Suppressor macrophage (primary cell): ENCODE measurements at regions not wholly inside any gene's neighbourhood (a gene's known extent, or its start where the extent isn't known, plus 50 kb on each side); places are given as distances from the start of the nearest gene placed in this dataset.

Experiments used
- DNase-seq, 4 experiments: peaks; one replicate each; pipeline ENCODE4 v3.0.0-alpha.2; 2020 to 2022

DNA sequence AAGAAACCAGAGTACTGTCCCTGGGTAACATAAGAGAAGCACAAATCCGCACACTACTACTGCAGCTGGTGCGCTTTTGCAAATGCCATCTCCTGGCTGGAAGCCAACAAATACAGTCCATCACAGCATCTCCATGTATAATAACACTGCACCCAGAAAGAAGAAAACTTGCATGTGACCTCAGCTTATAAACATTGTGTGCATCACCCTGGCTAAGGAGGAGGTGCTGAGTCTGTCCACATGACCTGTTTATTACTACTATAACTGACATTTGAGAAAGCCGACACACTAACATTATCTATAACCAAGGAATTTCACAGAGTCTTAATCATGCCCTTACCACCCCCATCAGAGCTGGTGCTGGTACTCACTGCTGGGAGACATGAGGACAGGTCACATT lies 516.8 kb downstream of the CFAP47 start:
- no peak for DNase-seq

DNA sequence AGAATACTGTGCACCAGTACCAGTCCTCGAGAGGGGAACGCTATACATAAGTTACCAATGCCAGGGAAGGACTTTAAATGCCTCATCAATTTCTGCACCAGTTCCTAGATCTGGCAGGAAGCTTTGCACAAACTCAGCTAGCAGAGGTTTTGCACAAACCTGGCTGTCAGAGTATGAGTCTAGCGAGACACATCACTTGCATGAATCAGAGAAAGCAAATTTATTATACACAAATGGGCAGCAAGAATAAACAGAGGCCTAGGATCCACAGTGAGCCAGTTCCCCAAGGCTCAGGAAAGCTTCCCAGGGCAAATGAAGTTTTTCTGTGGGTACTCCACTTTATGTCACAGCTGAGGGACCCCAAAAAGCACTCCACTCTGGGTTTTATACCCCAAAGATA lies 523.5 kb downstream of the CFAP47 start:
- DNase-seq: no peak

DNA sequence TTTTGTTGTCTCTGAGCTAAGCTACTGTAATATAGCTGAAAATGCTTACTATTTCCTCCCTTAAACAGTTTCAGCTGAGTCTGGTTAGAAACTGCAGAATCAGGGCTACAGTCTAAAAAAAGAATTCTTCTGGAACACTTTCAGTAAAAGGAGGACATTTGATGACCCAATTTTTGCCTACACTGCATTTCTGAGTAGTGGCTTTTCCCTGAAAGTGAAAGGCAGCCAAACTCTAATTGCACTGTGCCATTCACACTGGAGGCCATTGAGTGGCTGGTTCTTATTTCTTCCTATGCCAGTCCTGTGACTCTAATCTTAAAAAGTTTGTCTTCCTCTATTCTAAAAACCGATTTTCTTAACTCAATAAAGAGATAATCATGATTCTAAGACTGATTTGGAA lies 526.0 kb downstream of the CFAP47 start:
- no peak for DNase-seq

DNA sequence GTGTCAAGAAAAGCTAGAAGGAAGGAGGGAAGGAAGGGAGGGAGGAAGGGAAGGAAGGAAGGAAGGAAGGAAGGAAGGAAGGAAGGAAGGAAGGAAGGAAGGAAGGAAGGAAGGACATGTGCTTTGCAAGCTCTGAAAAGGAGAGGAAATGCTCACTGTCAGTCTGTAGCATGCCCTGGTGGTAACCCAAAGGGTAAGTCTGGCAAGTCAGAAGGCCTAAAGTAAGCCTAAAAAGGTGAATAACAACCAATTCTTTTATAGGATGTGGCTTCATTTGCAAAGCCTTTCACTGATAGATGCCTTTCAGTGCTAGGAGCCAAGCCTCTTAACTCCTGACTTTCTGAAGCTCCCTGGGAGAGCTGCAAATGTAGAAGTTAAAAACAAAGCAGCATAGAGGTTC lies 542.6 kb downstream of the CFAP47 start:
- DNase-seq: no peak

DNA sequence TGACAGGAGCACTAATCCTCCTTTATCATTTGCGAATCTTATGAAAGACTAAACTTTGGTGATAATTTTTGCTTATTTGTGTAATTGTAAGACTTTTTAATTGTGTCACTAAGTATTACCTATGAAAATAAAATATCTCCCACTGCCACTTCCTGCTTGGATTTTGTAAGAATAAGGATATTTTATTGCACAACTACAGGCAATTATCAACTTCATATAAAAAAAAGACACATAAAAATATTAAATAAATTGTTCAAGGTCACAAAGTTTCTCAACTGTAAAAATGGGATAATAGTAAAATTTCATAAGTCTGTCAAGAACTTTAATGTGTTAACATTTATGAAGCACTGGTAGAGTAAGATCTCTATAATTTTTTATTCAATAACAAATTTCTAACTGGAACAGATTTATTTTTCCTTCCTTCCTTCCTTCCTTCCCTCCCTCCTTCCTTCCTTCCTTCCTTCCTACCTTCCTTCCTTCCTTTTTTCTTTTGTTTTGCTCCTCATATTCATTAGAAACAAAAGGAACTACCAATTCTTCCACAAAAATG lies 527.6 kb upstream of the FAM47C start:
- DNase-seq: no peak

DNA sequence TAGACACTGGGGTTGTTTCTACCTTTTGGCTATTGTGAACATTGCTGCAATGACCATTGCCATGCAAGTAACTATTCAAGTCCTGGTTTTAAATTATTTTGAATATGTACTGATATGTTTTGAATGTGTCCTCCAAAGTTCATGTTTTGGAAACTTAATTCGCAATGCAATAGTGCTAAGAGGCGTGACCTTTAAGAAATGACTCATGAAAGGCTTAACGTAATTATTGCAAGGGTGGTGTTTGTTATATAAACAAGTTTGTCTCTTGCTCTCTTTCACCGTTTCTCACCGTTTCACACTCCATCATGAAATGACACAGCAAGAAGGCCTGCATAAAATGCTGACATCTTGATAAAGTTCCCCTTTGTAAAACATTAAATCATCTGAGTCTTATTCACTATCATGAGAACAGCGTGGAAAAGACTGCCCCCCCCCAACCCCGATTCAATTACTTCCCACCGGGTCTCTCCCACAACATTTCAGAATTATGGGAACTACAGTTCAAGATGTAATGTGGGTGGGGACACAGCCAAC lies 506.9 kb upstream of the FAM47C start:
- no peak for DNase-seq

DNA sequence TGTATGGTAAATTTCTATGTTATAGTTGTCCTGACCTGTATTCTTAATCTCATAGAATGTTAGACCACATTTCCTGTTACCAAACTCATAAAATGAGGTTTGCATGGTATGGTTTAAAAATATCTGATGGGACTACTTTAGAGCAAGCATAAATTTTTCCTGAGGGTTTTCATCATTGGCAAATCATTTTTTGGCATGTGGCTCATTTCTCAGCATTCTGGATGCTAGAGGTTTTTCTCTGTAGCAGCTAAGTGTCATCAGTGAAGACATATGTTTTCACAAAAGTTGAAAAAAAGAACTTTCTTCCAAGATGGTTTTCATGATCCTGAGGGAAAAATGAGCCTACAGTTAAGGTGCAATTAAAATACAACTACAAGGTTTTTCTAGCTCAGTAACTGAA lies 503.5 kb upstream of the FAM47C start:
- no peak for DNase-seq

DNA sequence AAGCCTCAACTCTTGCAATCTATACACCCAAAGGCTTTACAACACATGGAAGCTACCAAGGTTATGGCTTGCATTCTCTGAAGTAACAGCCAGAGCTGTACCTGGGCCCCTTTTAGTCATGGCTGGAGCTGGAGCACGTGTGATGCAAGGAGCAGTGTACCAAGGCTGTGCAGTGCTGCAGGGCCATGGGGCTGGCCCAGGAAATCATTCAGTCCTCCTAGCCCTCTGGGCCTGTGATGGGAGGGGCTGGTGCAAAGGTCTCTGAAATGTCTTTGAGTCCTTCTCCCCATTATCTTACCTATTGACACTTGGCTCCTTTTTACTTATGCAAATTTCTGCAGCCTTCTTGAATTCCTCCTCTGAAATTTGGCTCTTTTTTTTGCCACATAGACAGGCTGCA lies 500.1 kb upstream of the FAM47C start:
- DNase-seq: no peak

DNA sequence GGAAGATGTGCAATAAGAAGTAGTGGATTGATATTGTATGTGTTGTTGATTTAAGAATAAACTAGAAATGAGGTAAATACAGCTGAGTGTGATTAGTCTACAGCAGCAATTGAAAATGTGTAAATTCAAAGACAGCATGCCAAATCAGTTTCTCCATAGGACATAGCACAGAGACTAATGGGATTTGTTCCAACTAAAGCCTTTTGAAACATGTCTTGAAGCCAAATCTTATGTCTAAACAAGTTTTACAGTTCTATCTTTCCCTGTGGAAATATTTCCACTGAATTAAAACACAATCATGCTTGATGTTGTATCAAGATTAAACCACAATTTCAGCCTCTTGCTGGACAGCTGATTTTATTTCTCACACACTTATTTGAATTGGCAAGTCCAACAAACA lies 497.4 kb upstream of the FAM47C start:
- DNase-seq: no peak

DNA sequence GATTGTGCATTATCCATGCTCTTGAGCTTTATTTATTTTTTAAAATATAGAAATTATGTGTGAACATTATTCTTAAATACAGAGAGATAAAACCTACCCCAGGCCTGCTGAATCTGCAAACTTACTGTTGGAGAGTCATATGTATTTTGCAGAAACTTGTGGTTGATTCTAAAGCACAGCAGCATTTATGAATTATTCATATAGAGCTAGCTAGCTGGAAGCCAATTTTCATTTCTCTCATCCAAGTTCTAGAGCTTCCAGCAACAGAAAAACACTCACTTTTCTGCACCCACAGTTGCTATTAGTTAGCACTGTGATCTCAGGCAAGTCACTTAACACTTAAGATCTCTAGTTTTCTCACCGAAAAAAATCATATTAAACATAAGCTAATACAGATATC lies 479.5 kb upstream of the FAM47C start:
- DNase-seq: no peak

DNA sequence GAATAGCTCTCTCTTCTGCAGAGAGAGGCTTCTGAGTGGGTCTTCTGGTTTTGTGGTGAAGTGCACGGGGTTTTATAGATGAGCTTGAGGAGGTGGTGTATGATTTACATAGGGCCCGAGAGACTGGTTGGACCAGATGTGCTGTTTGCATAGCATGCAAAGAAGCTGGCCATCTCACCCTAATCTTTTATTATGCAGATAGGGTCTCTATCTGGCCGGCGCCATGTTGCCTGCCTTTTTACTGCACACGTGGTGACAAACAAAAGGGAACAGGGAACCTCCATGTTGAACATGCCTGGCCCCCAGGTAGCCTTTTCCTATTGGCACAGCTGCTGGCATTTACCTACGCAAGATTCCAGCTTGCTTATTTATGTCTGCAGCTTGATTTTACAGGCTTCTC lies 473.3 kb upstream of the FAM47C start:
- no peak for DNase-seq

DNA sequence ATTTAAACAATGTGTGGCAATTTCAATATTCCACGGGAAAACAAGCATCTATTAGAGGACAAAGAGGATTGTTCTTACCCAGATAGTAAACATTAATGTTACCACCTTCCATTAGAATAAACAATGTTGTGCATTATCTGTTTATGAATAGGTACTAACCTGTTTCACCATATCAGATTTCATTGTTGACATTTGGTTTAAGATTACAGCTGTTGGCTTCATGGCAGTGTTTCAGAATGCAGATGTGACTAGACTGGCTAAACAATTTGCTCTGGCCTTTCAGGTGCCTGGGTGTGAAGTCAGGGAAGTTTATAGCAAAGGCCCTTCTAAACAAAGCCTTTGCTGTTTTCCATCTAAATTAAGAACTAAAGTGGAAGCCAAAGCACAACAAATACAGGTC lies 464.7 kb upstream of the FAM47C start:
- DNase-seq: no peak

DNA sequence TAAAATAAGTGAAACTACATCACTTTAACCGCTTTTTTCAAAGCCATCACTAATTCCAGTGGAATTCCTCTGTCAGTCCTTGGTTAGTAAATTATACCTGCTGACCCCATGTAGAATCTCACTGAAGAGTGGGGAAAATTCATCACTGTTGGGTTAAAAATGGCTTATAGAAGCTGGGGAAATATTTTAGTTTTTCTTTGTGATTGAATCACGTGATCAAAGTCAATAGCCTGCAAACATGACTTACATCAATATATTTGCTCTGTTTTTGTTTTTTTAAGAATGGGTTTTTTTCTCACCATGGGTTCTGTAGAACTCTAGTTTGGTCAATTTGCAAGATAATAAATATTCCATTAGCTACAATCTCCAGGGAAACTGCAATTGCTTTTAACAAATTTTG lies 445.2 kb upstream of the FAM47C start:
- no peak for DNase-seq

DNA sequence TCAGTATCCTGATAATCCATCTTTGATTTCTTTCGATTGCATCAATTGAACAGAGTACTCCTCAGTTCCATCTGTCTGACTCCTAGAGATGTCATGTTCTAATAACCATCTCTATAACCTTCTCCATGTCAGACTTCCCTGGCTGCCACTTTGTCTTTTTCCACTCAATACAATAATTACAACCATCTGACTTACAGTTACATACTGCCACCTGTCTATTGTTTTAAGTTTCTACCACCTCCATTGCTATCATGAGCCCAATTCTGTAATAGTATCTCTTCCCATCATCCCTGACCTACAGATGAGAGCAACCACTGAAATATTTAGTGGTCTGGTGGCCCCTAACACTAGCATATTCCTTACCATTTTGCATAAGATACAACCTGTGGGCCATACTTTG lies 439.2 kb upstream of the FAM47C start:
- no peak for DNase-seq

DNA sequence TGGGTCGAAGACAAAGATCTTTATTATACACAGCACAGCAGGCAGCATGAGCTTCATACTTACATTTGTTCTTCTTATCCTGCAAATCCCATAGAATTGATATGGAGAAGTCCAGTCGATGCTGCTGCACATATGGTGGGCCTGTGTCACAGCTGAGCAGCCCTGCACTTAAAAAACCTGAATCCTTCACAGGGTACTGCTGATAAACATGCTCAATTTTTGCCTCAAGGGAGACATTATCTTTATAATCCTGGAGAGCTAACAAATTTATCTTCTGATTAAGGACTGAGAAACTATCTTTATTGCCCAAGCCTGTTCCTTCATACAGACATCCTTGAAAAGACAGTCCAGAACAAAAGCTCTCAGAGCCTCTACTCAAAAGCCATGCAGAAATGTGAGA lies 434.4 kb upstream of the FAM47C start:
- DNase-seq: no peak

DNA sequence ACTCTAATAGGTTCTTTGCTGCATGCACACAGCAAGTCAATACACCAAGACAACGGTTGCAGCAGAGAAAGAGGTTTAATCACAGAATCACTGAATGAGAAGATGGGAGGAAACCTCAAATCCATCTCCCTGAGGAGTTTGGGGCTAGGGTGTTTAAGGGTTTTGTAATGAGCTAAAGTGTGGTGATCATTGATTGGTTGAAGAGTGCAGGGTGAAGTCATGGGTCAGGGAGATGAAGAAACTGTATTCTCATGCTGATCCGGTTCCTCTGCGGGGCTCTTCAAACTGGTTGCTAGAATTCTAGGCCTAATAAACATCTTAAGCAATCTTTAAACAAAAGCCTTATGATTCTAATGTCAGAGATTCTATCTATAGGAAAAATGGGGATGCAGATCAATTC lies 432.5 kb upstream of the FAM47C start:
- no peak for DNase-seq

DNA sequence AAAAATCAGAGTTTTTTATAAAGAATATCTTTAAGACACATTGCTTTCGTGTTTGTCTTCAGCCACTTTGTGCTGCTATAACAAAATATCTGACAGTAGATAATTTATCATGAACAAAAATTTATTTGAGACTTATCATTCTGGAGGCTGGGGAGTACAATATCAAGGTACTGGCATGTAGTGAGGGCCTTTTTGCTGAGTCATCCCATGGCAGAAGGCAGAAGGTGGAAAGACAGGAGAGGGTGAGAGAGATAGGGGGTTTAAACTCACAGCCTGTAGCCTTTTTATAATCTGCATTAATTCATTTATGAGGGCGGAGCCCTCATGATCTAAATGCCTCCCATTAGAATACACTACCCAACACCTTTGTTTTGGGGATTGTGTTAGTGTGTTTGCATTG lies 431.2 kb upstream of the FAM47C start:
- DNase-seq: no peak

DNA sequence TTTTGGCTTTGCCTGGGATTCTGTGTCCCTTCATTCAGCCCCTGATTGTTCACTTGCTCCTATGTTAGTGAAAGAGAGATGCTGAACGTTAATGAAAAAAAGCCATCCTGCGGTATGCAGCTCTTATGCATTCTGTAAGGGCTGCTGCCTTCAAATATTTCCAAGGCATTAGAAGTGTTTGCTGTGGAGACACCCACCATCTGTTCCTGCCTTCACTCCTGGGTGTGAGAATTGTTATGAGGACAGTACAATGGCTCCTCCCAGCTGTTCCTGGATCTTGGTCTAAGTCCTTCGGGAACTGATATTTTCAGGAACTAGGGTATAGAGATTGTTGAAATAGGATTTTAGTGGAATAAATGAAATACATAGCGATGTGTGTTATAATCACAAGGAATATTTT lies 427.1 kb upstream of the FAM47C start:
- no peak for DNase-seq

DNA sequence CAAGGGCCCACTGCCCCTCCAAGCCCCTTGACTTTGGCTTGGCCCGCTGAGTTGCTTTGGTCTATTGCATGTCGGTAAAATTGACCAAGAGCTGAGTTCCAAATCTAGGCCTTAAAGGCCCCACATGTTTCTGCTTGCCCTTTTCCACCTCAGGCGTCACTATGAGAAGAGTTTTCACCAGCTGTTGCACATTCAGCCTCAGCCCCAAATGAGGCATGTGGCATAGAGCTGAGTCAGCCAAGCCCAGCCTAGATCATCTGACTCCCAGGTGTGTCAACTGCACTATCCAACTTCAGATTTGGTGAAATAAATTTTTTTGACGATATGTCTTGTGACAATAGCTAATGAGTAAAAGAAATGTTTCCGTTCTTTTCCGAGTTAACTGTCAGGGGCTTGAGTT lies 424.5 kb upstream of the FAM47C start:
- DNase-seq: no peak

DNA sequence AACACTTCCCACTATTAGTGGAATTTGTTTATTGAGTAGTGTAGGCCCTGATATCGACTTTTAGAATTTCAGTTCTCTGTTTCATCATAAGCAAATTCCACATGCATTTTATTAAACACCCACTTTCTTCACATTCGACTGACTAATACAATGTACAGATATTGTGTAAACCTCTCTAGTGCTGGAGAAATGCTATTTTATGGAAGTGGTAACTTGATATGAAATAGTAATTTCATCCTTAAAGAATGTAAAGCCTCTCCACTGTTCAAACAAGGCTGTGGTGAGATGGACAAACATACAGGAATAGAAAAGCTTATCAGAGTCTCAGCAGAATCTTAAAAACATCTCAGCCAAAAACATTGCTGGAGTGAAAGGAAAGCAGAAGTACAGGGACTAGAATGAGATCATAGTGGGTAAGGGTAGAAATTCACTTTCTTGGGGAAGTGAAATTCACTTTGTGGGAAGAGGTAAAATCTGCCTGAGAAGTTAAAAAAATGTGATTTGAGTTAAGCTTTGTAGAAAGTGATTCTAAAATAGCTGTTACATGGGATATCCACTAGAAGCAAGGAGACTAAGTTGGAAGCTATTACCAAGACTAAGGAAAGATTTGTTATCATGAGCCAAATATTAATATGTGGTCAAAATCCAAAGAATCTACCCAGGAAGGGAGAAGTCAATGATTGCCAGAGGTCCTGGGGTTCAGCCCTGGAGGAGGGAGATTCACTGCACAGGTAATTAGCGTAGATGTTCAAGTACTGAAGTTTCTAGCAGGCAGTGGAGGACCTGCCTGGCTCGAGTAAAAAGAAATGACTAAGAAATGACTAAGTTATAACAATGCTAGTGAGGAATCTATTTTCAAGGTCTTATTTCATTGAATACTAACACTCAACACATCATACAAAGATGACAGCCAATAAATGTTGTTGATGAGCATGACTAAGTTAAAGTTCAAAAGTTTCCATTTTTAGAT lies 398.3 kb upstream of the FAM47C start:
- no peak for DNase-seq

DNA sequence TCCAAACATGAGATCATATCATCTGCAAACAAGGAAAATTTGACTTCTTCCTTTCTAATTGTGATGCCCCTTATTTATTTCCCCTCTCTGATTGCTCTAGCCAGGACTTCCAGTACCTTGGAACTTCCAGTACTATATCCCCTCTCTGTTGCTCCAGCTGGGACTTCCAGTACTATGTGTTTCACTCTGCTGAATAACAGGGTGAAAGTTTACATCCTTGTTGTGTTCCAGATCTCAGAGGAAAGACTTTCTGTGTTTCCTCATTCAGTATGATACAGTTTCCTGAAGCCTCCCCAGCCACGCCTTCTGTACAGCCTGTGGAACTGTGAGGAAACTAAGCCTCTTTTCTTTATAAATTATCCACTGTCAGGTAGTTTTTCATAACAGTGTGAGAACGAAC lies 381.3 kb upstream of the FAM47C start:
- DNase-seq: no peak

DNA sequence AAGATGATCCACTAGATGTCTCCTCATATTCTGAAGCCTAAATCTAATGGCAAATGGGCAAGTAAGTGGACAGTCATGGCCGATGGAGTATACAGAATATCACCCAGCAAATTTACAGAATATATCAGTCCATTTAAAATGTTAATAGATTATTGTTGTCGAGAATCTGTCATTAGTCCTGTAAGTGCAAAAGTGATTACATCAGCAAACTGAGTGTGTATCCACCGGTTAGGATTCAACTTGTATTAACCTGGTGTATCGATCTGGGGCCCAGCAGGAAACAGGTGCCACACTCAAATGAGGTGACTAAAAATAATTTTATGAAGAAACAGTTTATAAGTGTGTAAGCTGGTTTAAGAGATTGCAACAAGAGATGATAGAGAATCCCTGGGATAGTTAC lies 367.9 kb upstream of the FAM47C start:
- DNase-seq: no peak

DNA sequence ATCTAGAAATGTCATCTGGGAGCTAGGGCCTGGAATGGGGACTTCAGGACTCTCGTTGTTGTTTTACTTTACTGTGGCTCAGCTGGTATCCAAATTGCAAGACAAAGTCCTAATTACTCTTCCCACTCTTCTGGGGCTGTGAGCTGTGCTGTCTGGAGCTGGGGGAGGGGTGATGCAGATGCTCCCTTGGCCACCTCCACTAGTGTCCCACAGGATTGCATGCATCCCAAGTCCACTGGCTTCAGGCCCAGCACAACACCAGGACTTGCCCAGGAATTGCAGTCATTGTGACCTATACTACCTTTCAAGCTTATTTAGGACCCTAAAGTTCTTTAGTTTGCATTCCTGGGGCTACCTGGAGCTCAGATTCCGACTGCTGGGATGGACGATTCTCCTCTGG lies 366.1 kb upstream of the FAM47C start:
- DNase-seq: no peak

DNA sequence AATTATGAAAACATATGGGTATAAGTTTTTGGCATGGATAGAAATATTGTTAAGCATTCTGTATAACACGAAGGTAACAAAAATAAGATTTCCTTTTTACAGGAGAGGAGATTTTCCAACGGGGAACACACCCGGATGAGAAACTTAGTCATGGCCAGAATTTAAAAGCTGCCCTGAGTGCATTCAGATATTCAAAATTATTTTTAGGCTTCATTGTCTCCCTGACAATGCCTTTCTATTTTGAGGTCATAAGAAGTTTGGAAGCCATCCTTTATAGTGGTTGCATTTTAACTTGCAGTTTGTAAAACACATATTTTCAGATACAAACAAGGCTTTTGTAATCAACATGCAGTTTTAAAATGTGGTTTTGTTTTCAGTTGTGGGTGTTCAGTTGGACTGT lies 357.5 kb upstream of the FAM47C start:
- no peak for DNase-seq
